ENCODE measurements at regions not wholly inside any gene's neighbourhood (a gene's known extent, or its start where the extent isn't known, plus 50 kb on each side); places are given as distances from the start of the nearest gene placed in this dataset.

- no peak overlapping the region for H3K4me3 ChIP-seq (ENCODE audit: low read length)
- no peak for TF ChIP-seq CTCF (IDR thresholded peaks at IDR 0.05; ENCODE audit: low read depth, low read length, poor library complexity, severe bottlenecking)
- TF ChIP-seq EZH2phosphoT487 (IDR thresholded peaks at IDR 0.05; ENCODE audit: borderline replicate concordance, low read length), result no peak
- no peak overlapping the region for H3K27ac ChIP-seq (ENCODE audit: low read depth, low read length)
- no peaks in the 10 kb centered on the region for H3K9me2 ChIP-seq (replicated peaks; ENCODE audit: control insufficient read depth, low read length)
- H3K4me1 ChIP-seq (ENCODE audit: control insufficient read depth, low read length), result no peaks in the 10 kb centered on the region
- H3K9me3 ChIP-seq (ENCODE audit: control insufficient read depth, insufficient read depth, low read length), result no peaks in the 10 kb centered on the region
- no peaks in the 10 kb centered on the region for H4K20me1 ChIP-seq (ENCODE audit: control insufficient read depth, insufficient read depth, low read depth, low read length)
- H3F3A ChIP-seq (ENCODE audit: control insufficient read depth, insufficient read depth), result no peaks in the 10 kb centered on the region
- no peaks in the 10 kb centered on the region for H3K36me3 ChIP-seq (ENCODE audit: control insufficient read depth, low read length)
- H3K27me3 ChIP-seq (ENCODE audit: control insufficient read depth, low read length), result no peaks in the 10 kb centered on the region
- H3K79me2 ChIP-seq (ENCODE audit: control insufficient read depth, low read length), result no peaks in the 10 kb centered on the region
- no peak overlapping the region for H3K4me2 ChIP-seq (ENCODE audit: low read length)
Observed at GRCh38 chr13:54312885-54313284, 1284.3 kb downstream of the OLFM4 start.

- no peaks in the 10 kb centered on the region for H3K27me3 ChIP-seq (ENCODE audit: control insufficient read depth, low read length)
- H3K36me3 ChIP-seq (ENCODE audit: control insufficient read depth, low read length), result no peaks in the 10 kb centered on the region
- H3K4me1 ChIP-seq (ENCODE audit: control insufficient read depth, low read length), result no peaks in the 10 kb centered on the region
- no peaks in the 10 kb centered on the region for H4K20me1 ChIP-seq (ENCODE audit: control insufficient read depth, insufficient read depth, low read depth, low read length)
- no peaks in the 10 kb centered on the region for H3K9me3 ChIP-seq (ENCODE audit: control insufficient read depth, insufficient read depth, low read length)
- H3K9me2 ChIP-seq (replicated peaks; ENCODE audit: control insufficient read depth, low read length), result no peaks in the 10 kb centered on the region
- H3K4me3 ChIP-seq (ENCODE audit: low read length), result no peak overlapping the region
- H3K27ac ChIP-seq (ENCODE audit: low read depth, low read length), result no peak overlapping the region
- H3K4me2 ChIP-seq (ENCODE audit: low read length), result no peak overlapping the region
- no peak for TF ChIP-seq EZH2phosphoT487 (IDR thresholded peaks at IDR 0.05; ENCODE audit: borderline replicate concordance, low read length)
- TF ChIP-seq CTCF (IDR thresholded peaks at IDR 0.05; ENCODE audit: low read depth, low read length, poor library complexity, severe bottlenecking), result no peak
- no peaks in the 10 kb centered on the region for H3K79me2 ChIP-seq (ENCODE audit: control insufficient read depth, low read length)
- H3F3A ChIP-seq (ENCODE audit: control insufficient read depth, insufficient read depth), result no peaks in the 10 kb centered on the region
Observed at GRCh38 chr13:54317722-54318121, 1289.1 kb downstream of the OLFM4 start.

DNA sequence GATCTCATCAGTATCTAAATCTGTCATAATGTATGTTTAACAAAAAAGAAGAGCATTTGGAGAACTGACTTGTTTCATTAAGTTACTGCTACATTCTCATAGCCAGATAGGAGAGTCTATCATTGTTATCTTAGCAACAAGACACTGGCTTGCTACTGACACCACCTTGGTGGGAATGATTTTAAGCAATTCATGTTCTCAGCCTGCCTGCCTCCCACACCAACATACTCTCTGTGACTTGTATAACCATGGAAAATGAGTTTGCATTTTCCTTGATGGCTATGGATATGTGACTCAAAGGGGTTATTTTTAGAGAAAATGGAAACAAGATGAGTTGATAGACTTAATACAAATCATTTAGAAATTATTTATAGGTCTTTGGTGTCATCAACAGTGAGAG lies 1308.9 kb downstream of the OLFM4 start:
- H3K4me1 ChIP-seq (ENCODE audit: control insufficient read depth, low read length), result no peaks in the 10 kb centered on the region
- H4K20me1 ChIP-seq (ENCODE audit: control insufficient read depth, insufficient read depth, low read depth, low read length), result no peaks in the 10 kb centered on the region
- no peaks in the 10 kb centered on the region for H3K9me3 ChIP-seq (ENCODE audit: control insufficient read depth, insufficient read depth, low read length)
- no peaks in the 10 kb centered on the region for H3K79me2 ChIP-seq (ENCODE audit: control insufficient read depth, low read length)
- H3K4me2 ChIP-seq (ENCODE audit: low read length), result no peak overlapping the region
- no peaks in the 10 kb centered on the region for H3K9me2 ChIP-seq (replicated peaks; ENCODE audit: control insufficient read depth, low read length)
- no peaks in the 10 kb centered on the region for H3K36me3 ChIP-seq (ENCODE audit: control insufficient read depth, low read length)
- no peaks in the 10 kb centered on the region for H3F3A ChIP-seq (ENCODE audit: control insufficient read depth, insufficient read depth)
- no peaks in the 10 kb centered on the region for H3K27me3 ChIP-seq (ENCODE audit: control insufficient read depth, low read length)
- H3K27ac ChIP-seq (ENCODE audit: low read depth, low read length), result no peak overlapping the region
- TF ChIP-seq CTCF (IDR thresholded peaks at IDR 0.05; ENCODE audit: low read depth, low read length, poor library complexity, severe bottlenecking) (no peak), EZH2phosphoT487 (IDR thresholded peaks at IDR 0.05; ENCODE audit: borderline replicate concordance, low read length) (no peak)
- H3K4me3 ChIP-seq (ENCODE audit: low read length), result no peak overlapping the region

GRCh38 chr13:54347531-54347930 lies 1318.9 kb downstream of the OLFM4 start:
- no peaks in the 10 kb centered on the region for H3K79me2 ChIP-seq (ENCODE audit: control insufficient read depth, low read length)
- H3K4me3 ChIP-seq (ENCODE audit: low read length), result no peak overlapping the region
- H3K4me1 ChIP-seq (ENCODE audit: control insufficient read depth, low read length), result no peaks in the 10 kb centered on the region

More at GRCh38 chr13:54347531-54347930, 1318.9 kb downstream of the OLFM4 start:
- no peaks in the 10 kb centered on the region for H3K9me2 ChIP-seq (replicated peaks; ENCODE audit: control insufficient read depth, low read length)
- no peaks in the 10 kb centered on the region for H4K20me1 ChIP-seq (ENCODE audit: control insufficient read depth, insufficient read depth, low read depth, low read length)
- H3K27me3 ChIP-seq (ENCODE audit: control insufficient read depth, low read length), result no peaks in the 10 kb centered on the region
- no peaks in the 10 kb centered on the region for H3F3A ChIP-seq (ENCODE audit: control insufficient read depth, insufficient read depth)
- H3K4me2 ChIP-seq (ENCODE audit: low read length), result no peak overlapping the region
- no peak overlapping the region for H3K27ac ChIP-seq (ENCODE audit: low read depth, low read length)
- no peaks in the 10 kb centered on the region for H3K9me3 ChIP-seq (ENCODE audit: control insufficient read depth, insufficient read depth, low read length)
- no peak for TF ChIP-seq CTCF (IDR thresholded peaks at IDR 0.05; ENCODE audit: low read depth, low read length, poor library complexity, severe bottlenecking)
- TF ChIP-seq EZH2phosphoT487 (IDR thresholded peaks at IDR 0.05; ENCODE audit: borderline replicate concordance, low read length), result no peak
- no peaks in the 10 kb centered on the region for H3K36me3 ChIP-seq (ENCODE audit: control insufficient read depth, low read length)
